H9 (cell line): ENCODE measurements at regions not wholly inside any gene's neighbourhood (a gene's known extent, or its start where the extent isn't known, plus 50 kb on each side); places are given as distances from the start of the nearest gene placed in this dataset.

ENCODE experiments used
- DNase-seq: peaks from one replicate; pipeline ENCODE4 v3.0.0-alpha.2; 2017
- H2AFZ ChIP-seq: one replicate; pipeline ENCODE4 v1.6.1; 2013; ENCODE audit warnings: mild to moderate bottlenecking, low read length, control low read depth, moderate library complexity
- H2AK5ac ChIP-seq: 2 replicates; pipeline ENCODE4 v1.6.1; 2013; ENCODE audit warnings: low read length, control low read depth, mixed read lengths; ENCODE audit not compliant: insufficient read length
- H2BK120ac ChIP-seq: one replicate; pipeline ENCODE4 v1.6.1; 2013; ENCODE audit warnings: low read depth, mild to moderate bottlenecking, low read length, control low read depth, inconsistent platforms; ENCODE audit not compliant: poor library complexity, severe bottlenecking
- H2BK12ac ChIP-seq: 2 replicates; pipeline ENCODE4 v1.6.1; 2013; ENCODE audit warnings: low read length, control low read depth, mixed read lengths, low read depth; ENCODE audit not compliant: insufficient read length
- H2BK15ac ChIP-seq: 2 replicates; pipeline ENCODE4 v1.6.1; 2013; ENCODE audit warnings: low read depth, low read length, control low read depth
- H2BK20ac ChIP-seq: one replicate; pipeline ENCODE4 v1.6.1; 2013; ENCODE audit warnings: low read depth, mild to moderate bottlenecking, low read length, control low read depth, inconsistent platforms; ENCODE audit not compliant: poor library complexity, severe bottlenecking
- H2BK5ac ChIP-seq: 2 replicates; pipeline ENCODE4 v1.6.1; 2013; ENCODE audit warnings: low read length, control low read depth, mixed read lengths; ENCODE audit not compliant: insufficient read length
- H3K14ac ChIP-seq: 2 replicates; pipeline ENCODE4 v1.6.1; 2013; ENCODE audit warnings: low read length, control low read depth; ENCODE audit not compliant: insufficient read depth
- H3K18ac ChIP-seq: 2 replicates; pipeline ENCODE4 v1.6.1; 2013; ENCODE audit warnings: low read depth, mild to moderate bottlenecking, mixed read lengths, low read length, control low read depth; ENCODE audit not compliant: insufficient read length
- H3K23ac ChIP-seq: 2 replicates; pipeline ENCODE4 v1.6.1; 2013; ENCODE audit warnings: low read length, control low read depth, mixed read lengths, low read depth; ENCODE audit not compliant: insufficient read length
- H3K23me2 ChIP-seq: 2 replicates; pipeline ENCODE4 v1.6.1; 2013; ENCODE audit warnings: low read depth, mild to moderate bottlenecking, mixed read lengths, low read length, control low read depth; ENCODE audit not compliant: insufficient read length, poor library complexity, severe bottlenecking
- H3K27ac ChIP-seq: 2 replicates; pipeline ENCODE4 v1.5.1; 2013; ENCODE audit warnings: low read length, control low read depth, mixed read lengths, low read depth; ENCODE audit not compliant: insufficient read length
- H3K27me3 ChIP-seq: 2 replicates; pipeline ENCODE4 v1.6.1; 2013; ENCODE audit warnings: low read length, control low read depth, inconsistent platforms; ENCODE audit not compliant: insufficient read depth
- H3K4ac ChIP-seq: 2 replicates; pipeline ENCODE4 v1.6.1; 2013; ENCODE audit warnings: low read depth, mild to moderate bottlenecking, control low read depth, inconsistent platforms, low read length, moderate library complexity
- H3K4me1 ChIP-seq: 2 replicates; pipeline ENCODE4 v1.6.1; 2013; ENCODE audit warnings: low read length, control low read depth, inconsistent platforms; ENCODE audit not compliant: insufficient read depth
- H3K4me2 ChIP-seq: 2 replicates; pipeline ENCODE4 v1.6.1; 2013; ENCODE audit warnings: low read length, control low read depth, mixed read lengths; ENCODE audit not compliant: insufficient read length, insufficient read depth
- H3K56ac ChIP-seq: 2 replicates; pipeline ENCODE4 v1.6.1; 2013; ENCODE audit warnings: low read depth, mild to moderate bottlenecking, mixed read lengths, low read length, control low read depth; ENCODE audit not compliant: insufficient read length
- H3K79me1 ChIP-seq: 2 replicates; pipeline ENCODE4 v1.6.1; 2013; ENCODE audit warnings: low read depth, mild to moderate bottlenecking, moderate library complexity, low read length, control low read depth, inconsistent platforms; ENCODE audit not compliant: insufficient read depth, poor library complexity, severe bottlenecking
- H3K79me2 ChIP-seq: 2 replicates; pipeline ENCODE4 v1.6.1; 2013; ENCODE audit warnings: low read length, control low read depth, inconsistent platforms; ENCODE audit not compliant: insufficient read depth
- H3K9ac ChIP-seq: 2 replicates; pipeline ENCODE4 v1.6.1; 2013; ENCODE audit warnings: low read length, control low read depth, mixed read lengths; ENCODE audit not compliant: insufficient read length; ENCODE audit errors: extremely low read depth
- H3K9me3 ChIP-seq: one replicate; pipeline ENCODE4 v1.6.1; 2013; ENCODE audit warnings: low read depth, low read length, inconsistent platforms; ENCODE audit not compliant: control insufficient read depth
- H3T11ph ChIP-seq: one replicate; pipeline ENCODE4 v1.6.1; 2013; ENCODE audit warnings: mild to moderate bottlenecking, low read length, control low read depth, inconsistent platforms
- H4K20me1 ChIP-seq: one replicate; pipeline ENCODE4 v1.6.1; 2013; ENCODE audit not compliant: control insufficient read depth, insufficient read length, insufficient read depth
- H4K5ac ChIP-seq: 2 replicates; pipeline ENCODE4 v1.6.1; 2013; ENCODE audit warnings: low read depth, mild to moderate bottlenecking, mixed read lengths, low read length, control low read depth; ENCODE audit not compliant: insufficient read length
- H4K8ac ChIP-seq: replicated peaks from 2 replicates; pipeline ENCODE4 v1.6.1; 2013; ENCODE audit warnings: low read length, control low read depth, mixed read lengths, low read depth; ENCODE audit not compliant: insufficient read length
- H4K91ac ChIP-seq: 2 replicates; pipeline ENCODE4 v1.6.1; 2013; ENCODE audit warnings: low read depth, mild to moderate bottlenecking, moderate library complexity, mixed read lengths, low read length, control low read depth; ENCODE audit not compliant: insufficient read length
- H3K27ac Mint-ChIP-seq, 3 experiments: 2 replicates in 2 of 3; 3 replicates in 1 of 3; pipeline ENCODE4 v1.8.0; 2020 to 2021; ENCODE audit warnings: mixed read lengths in 3 of 3, mild to moderate bottlenecking in 1 of 3, moderate library complexity in 1 of 3
- H3K27me3 Mint-ChIP-seq: 2 replicates; pipeline ENCODE4 v1.8.0; 2021; ENCODE audit warnings: low read depth, mild to moderate bottlenecking, moderate library complexity, mixed read lengths
- H3K36me3 Mint-ChIP-seq, 3 experiments: 2 replicates in 2 of 3; 3 replicates in 1 of 3; pipeline ENCODE4 v1.8.0; 2020 to 2021; ENCODE audit warnings: low read depth in 3 of 3, mixed read lengths in 3 of 3; ENCODE audit not compliant: insufficient read depth in 1 of 3
- H3K4me1 Mint-ChIP-seq, 2 experiments: 2 replicates each; pipeline ENCODE4 v1.8.0; 2020; ENCODE audit warnings: mixed read lengths in 2 of 2
- H3K4me3 Mint-ChIP-seq, 2 experiments: 2 replicates in 1 of 2; 3 replicates in 1 of 2; pipeline ENCODE4 v1.8.0; 2020 to 2021; ENCODE audit warnings: mild to moderate bottlenecking in 2 of 2, mixed read lengths in 2 of 2, moderate library complexity in 1 of 2
- H3K9me3 Mint-ChIP-seq, 2 experiments: 2 replicates in 1 of 2; 3 replicates in 1 of 2; pipeline ENCODE4 v1.8.0; 2020; ENCODE audit warnings: mild to moderate bottlenecking in 2 of 2, mixed read lengths in 2 of 2, moderate library complexity in 1 of 2
- CTCF ChIP-seq: fragments of 200-600 bp; sonication (generic); conservative IDR thresholded peaks from 3 replicates; pipeline ENCODE4 v1.8.0; 2021; ENCODE audit warnings: antibody characterized with exemption, mild to moderate bottlenecking

GRCh38 chr9:103537426-103537825, 542.3 kb downstream of the CYLC2 start:
- Histone ChIP-seq H4K91ac (no peak overlapping the region), H2BK12ac (no peak overlapping the region), H3K4me2 (no peak overlapping the region), H2BK20ac (no peak overlapping the region), H3K9me3 (no peaks in the 10 kb centered on the region), H3K9ac (no peak overlapping the region), H3K79me2 (no peaks in the 10 kb centered on the region), H2BK120ac (no peak overlapping the region), H2BK15ac (no peak overlapping the region), H3K4me1 (no peaks in the 10 kb centered on the region), H3K18ac (no peak overlapping the region), H3K79me1 (no peaks in the 10 kb centered on the region), H3K14ac (no peak overlapping the region), H4K8ac (no peak overlapping the region), H2BK5ac (no peak overlapping the region), H3K4ac (no peak overlapping the region), H3K56ac (no peak overlapping the region), H3K23ac (no peak overlapping the region), H3K27ac (no peak overlapping the region), H4K20me1 (no peaks in the 10 kb centered on the region), H4K5ac (no peak overlapping the region), H2AK5ac (no peak overlapping the region), H2AFZ (no peak overlapping the region), H3T11ph (no peak overlapping the region), H3K23me2 (no peaks in the 10 kb centered on the region), H3K27me3 (no peaks in the 10 kb centered on the region)
- Mint-ChIP-seq H3K27me3 (peaks cover 3% of the 10 kb centered on the region), H3K36me3 (no peaks in the 10 kb centered on the region), H3K27ac (no peak overlapping the region), H3K9me3 (peaks cover 3% of the 10 kb centered on the region in 2 experiments; a peak in 3 of 5 replicates), H3K4me3 (no peak overlapping the region), H3K4me1 (no peaks in the 10 kb centered on the region)
- no peak for TF ChIP-seq CTCF
- DNase-seq: no peak
